LHCN-M2 (cell line): ENCODE measurements at regions not wholly inside any gene's neighbourhood (a gene's known extent, or its start where the extent isn't known, plus 50 kb on each side); places are given as distances from the start of the nearest gene placed in this dataset.

ENCODE experiments used
- DNase-seq: peaks from one replicate; pipeline ENCODE4 v3.0.0-alpha.2; 2012; ENCODE audit warnings: low read depth

GRCh38 chr3:72461787-72462186 is 386.5 kb downstream of the SHQ1 start:
- DNase-seq: no peak

- no peak for DNase-seq
Observed at GRCh38 chr3:72460205-72461174, 387.8 kb downstream of the SHQ1 start.

DNA sequence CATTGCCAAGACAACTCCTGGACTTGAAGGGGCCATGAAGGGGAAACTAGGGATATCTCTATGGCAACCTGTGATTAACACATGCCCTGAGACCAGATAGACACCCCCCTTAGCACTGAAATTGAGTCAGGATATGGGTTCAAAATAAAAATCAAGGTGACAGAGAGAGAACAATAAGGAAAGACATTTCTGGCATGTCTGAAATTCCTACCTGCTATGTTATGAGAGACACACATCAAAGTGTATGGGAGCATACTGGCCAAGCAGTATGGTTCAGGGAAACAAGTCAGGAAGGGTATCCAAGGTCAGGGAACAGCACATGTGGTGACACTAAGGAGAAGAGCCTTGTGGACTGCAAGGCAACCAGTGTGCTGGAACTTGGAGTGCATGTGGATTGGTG is 388.7 kb downstream of the SHQ1 start:
- DNase-seq: no peak

DNA sequence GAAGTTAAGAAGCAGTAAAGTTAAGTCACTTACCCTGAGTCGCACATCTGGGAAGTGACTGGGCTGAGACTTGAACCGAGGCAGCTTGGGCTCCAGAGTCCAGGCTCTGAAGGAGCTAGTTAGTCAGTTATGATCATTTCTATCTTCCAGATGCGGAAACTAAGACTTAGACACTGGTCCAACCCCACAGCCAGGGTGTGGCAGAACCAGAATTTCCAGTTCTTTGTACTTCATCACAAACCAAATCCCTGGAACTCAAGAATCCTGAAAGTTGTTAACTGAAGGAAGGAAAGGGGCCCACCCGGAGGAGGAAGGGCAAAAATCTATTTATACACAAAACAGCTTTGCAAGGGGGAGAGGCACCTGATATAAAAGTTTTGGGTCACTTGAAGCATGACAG is 389.9 kb downstream of the SHQ1 start:
- DNase-seq: no peak

DNA sequence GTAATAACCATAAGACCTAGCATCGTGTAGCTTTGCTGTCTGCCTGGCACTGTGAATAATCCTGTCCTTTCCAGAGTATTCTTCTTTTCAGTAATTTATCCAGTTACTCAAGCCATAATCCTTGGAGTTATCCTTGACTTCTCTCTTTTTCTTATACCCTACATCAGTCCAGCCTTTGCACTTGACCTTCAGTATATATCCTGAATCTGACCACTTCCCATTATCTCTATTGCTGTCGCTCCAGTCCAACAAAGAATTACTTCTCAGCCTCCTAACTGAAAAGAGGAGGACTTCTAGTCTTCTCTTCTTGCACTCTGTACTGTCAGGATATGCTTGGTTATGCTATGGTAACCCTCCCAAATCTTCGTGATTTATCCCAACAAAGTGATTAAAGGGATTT is 393.8 kb downstream of the SHQ1 start:
- DNase-seq: no peak

DNA sequence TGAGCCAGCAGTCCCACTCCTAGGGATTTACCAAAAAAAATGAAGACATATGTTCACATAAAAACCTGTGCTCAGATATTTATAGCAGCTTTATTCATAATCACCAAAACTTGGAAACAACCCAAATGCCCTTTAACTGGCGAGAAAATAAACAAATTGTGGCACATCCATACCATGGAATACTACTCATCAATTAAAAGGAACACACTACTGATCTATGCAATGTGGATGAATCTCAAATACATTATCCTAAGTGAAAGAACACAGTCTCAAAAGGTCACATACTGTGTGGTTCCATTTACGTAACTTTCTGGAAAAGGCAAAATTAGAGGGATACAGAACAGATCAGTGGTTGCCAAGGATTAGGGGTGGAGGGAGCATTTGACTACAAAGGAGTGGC is 394.5 kb downstream of the SHQ1 start:
- no peak for DNase-seq

DNA sequence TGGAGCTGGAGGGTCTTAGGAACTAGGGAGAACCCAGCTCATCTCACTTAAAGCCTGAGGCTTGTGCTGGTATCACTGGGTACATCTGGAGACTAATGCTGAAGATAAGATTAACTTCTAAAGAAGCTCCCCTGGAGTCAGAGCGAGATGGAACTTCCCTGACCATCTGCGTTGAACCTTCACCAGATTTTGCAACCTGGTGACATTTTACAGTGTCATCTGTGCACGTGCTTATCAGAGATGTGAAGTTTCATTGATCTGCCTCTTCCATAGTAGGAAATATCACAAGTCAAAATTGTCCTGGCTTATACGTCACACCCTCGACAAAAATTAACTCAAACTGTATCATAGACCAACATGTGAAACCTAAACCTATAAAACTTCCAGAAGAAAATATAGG is 395.5 kb downstream of the SHQ1 start:
- DNase-seq: no peak

- DNase-seq: no peak
Observed at GRCh38 chr3:72451841-72452240, 396.4 kb downstream of the SHQ1 start.

DNA sequence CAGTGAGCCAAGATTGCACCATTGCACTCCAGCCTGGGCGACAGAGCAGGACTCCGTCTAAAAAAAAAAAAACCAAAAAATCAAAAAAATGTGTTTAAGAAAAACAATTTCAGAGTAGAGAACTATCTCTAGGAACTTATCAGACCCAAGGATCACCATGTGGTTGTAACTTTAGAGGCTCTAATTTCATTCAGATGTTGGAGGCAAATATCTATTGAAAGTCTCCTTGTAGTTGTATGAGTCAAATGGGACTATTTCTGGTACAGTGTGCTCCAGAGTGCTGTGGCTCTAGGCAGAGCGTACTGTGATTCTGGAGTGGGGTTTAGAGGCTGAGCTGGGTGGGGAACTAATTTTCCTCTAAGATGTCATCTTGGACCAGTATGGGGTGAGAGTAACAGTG is 398.7 kb downstream of the SHQ1 start:
- DNase-seq: no peak

DNA sequence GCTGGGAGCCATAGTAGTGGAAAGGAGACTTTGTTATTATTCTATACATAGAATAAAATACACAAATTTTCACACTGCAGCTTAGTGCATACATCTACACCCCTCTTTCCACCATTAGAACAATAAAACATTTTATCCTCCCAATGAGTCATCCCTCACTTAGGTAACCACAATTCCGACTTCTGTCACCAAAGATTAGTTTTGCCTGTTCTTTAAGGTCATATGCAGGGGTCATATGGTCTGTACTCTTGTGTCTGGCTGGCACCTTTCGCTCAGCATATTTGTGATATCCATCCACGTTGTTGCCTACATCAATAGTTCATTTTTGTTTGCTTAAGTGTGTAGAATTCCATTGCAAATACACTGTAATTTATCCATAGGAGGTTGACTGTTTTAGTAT is 399.4 kb downstream of the SHQ1 start:
- peak; percentile 59 for DNase-seq

DNA sequence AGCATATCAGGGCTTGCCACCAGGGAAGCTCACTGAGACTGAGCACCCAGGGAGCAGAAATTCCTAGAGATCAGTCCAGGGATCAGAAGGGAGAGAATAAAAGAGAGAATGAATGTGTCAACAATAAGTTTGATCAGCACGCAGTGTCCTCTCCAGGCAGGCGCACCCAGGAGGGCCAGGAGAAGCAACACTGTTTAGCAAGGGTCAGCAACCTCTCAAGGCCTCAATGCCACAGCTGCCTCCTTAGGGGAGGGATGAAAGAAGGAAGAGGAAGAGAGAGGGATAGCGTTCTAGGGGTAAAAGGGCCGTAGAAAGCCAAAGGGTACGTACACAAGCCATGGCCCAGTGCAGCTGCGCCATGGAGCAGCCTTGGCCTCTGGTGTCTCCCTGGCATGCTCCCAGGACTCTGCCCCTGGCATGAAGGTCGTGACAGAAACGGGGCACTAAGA is 399.8 kb downstream of the SHQ1 start:
- no peak for DNase-seq

- peak; percentile 86 for DNase-seq
Observed at GRCh38 chr3:72447059-72447946, 400.9 kb downstream of the SHQ1 start.

DNA sequence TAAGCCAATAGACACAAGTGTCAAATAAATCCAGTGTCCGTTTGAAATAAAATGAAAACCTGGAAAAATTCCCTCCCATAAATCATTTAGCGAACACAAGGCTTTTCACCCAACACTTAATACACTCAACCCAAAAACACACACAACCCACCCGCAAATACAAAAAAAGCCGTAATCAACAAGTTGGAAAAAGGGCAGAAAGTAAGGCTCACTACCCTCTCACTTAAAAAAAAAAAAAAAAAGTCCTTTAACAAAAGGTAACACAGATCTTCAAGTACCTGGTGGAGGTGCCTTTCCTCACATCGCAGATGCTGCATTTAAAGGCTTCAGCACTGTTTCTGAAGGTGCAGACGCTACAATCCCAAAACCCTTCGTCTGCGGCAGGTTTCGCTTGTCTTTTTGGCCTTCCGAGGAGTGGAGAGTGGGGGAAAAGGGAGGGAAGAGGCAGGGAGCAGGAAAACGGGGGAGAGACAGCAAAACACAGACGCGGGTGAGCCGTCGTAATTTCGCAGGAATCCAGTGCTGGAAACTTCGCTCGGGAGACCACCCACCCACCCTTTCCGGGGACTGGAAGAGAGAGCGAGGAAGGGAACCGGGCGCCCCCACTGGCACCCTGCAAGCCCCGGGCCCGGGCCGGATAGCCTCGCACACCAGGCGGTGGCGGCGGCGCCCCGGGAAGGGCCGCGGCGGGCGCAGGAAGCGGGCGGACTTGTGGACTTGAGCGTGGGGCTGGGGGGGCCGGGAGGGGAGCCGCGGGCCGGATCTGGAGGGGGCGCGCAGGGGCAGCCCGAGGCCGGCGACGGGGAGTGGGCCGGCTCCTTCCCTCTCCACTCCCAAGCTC is 401.8 kb downstream of the SHQ1 start, which contains the start of gene RYBP:
Gene RYBP (minus strand): TSS at position 404 of the 841 bp plus-strand sequence.
- peak; percentile 30 for DNase-seq

DNA sequence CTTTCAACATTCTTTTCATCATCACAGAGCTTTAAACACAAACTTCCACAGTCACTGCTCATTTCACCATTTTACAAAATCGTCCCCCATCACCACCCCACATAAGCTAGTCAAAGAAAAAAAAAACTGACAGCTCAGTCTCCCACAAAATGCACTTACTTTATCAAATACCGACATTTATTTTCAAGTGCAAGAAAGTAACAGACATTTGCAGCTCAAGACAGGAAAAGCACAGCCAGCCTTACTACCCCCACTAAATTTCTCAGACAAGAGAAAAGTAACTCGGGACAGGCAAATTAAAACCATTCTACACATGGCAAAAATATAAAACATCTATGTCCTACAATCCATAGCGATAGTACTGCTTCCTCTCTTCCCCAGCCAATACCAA is 402.4 kb downstream of the SHQ1 start:
- no peak for DNase-seq

DNA sequence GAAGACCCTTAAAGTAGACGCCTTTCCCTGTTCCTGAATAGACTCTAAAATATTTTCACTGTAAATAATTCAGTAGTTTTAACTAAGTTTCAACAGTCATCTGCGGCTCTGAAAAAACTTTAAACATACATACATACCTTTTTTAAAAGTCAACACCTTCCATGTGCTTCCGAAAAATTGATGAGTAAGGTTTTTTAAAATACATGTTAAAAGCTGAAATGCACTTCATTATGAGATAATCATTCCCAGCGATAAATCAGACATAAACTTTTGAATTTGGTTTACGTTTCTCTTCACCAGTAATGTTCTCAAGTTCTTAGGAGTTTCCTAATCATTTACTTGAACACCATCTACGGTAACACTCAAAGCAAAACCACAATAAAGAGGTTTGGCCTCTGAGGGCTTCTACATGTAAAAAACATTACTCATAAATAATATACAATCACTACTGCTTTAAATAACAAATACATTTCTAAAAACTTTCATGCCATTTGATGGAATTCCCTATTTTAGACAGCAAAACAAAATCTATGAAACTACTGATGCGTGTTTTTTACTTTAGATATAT is 403.5 kb downstream of the SHQ1 start:
- DNase-seq: no peak

DNA sequence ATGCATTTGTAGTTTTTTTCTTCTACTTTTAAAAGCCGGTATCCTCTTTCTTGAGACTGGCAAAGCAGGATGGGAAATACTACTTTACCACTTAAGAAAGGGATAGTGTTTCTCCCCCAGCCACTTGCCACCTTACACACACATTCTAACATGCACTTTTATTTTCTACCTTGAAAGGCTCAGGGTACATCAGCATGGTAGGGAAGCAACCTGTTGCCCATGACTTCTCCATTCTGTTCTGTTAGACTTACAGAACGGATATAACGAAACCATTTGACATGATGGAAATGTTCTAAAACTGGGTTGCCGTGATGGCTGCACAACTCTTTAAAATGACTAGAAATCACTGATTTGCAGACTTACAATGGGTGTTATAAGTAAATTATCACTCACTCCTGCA is 405.5 kb downstream of the SHQ1 start:
- DNase-seq: no peak

DNA sequence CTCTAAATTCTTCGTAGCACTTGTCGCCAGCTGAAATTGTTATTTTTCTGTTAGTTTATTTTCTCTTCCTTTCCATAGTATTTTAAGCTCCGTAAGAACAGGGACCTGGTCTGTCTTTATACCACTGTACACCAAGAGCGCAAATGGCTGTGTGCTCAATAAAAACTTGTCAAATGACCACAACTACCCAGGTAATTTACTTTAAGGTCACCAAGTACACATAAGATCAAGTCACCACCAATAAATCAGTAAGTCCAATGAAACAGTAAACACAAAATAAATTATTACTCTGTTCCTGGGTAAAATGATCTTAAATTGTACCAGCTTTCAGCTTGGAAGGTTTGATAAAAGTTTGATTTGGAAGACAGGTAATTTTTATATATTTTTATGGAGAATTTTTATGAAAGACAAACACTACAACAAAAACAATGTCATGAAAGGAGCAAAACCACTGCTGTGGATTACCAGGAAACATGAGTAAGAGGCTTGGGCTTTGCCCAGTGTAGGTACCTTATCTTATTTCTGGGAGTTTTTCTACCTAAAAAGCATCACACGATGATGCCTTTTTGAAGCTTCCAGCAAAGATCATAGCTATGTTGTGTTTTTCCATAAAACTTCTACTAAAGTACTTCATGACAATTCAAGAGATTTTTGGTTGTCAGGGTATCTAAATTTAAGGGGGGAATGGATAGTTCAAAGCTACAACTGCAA is 406.8 kb downstream of the SHQ1 start:
- no peak for DNase-seq

DNA sequence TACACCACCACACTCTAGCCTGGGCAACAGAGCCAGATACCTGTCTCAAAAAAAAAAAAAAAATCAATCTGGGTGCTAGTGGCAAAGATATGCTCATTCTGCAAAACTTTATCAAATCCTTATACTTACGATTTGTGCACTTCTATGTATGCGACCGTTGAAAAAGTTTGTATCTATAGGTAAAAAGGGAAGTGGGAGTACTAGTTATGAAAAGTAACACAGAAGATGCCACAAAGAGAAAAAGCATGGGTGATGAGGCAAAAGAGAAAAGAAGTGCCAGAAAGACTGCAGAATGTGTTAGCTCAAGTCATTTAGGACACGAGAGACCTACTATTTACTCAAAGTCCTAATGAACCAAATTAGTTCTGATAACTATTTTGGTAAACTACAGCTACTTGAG is 407.8 kb downstream of the SHQ1 start:
- no peak for DNase-seq

- no peak for DNase-seq
Observed at GRCh38 chr3:72439321-72440183, 408.7 kb downstream of the SHQ1 start.
